ENCODE measurements at regions not wholly inside any gene's neighbourhood (a gene's known extent, or its start where the extent isn't known, plus 50 kb on each side); places are given as distances from the start of the nearest gene placed in this dataset.

- TF ChIP-seq RNF2 (IDR thresholded peaks at IDR 0.05; ENCODE audit: borderline replicate concordance, low read depth, low read length, missing control alignments, poor library complexity, severe bottlenecking) (no peak), POLR2AphosphoS5 (IDR thresholded peaks at IDR 0.05; ENCODE audit: low read depth, low read length) (no peak)
These were observed 273.2 kb downstream of the ENC1 start (continued) for GRCh38 chr5:74367241-74367733.
